Endothelial cell (in vitro differentiated cells): ENCODE measurements at regions not wholly inside any gene's neighbourhood (a gene's known extent, or its start where the extent isn't known, plus 50 kb on each side); places are given as distances from the start of the nearest gene placed in this dataset.

Experiments used
- DNase-seq: peaks from one replicate; pipeline ENCODE4 v3.0.0; 2021; ENCODE audit warnings: low spot score
- H3K27ac Mint-ChIP-seq: one replicate; pipeline ENCODE4 v1.8.0; 2021; ENCODE audit warnings: mixed read lengths, inconsistent platforms; ENCODE audit not compliant: unreplicated experiment
- H3K27me3 Mint-ChIP-seq: one replicate; pipeline ENCODE4 v1.8.0; 2021; ENCODE audit warnings: mild to moderate bottlenecking, moderate library complexity, mixed read lengths, inconsistent platforms; ENCODE audit not compliant: unreplicated experiment
- H3K36me3 Mint-ChIP-seq: one replicate; pipeline ENCODE4 v1.8.0; 2021; ENCODE audit warnings: mild to moderate bottlenecking, low read depth, mixed read lengths, inconsistent platforms; ENCODE audit not compliant: unreplicated experiment
- H3K4me1 Mint-ChIP-seq: one replicate; pipeline ENCODE4 v1.8.0; 2021; ENCODE audit warnings: mild to moderate bottlenecking, mixed read lengths, inconsistent platforms; ENCODE audit not compliant: unreplicated experiment
- H3K4me3 Mint-ChIP-seq: one replicate; pipeline ENCODE4 v1.8.0; 2021; ENCODE audit warnings: mild to moderate bottlenecking, mixed read lengths, inconsistent platforms; ENCODE audit not compliant: unreplicated experiment
- H3K9me3 Mint-ChIP-seq: one replicate; pipeline ENCODE4 v1.8.0; 2021; ENCODE audit warnings: mixed read lengths, inconsistent platforms; ENCODE audit not compliant: unreplicated experiment
- TF ChIP-seq, protein P1 (sequence below): fragments of 200-600 bp; sonication (generic); IDR thresholded peaks from one replicate; pipeline ENCODE4 v1.5.0; 2021; ENCODE audit warnings: antibody characterized with exemption; ENCODE audit not compliant: unreplicated experiment

DNA sequence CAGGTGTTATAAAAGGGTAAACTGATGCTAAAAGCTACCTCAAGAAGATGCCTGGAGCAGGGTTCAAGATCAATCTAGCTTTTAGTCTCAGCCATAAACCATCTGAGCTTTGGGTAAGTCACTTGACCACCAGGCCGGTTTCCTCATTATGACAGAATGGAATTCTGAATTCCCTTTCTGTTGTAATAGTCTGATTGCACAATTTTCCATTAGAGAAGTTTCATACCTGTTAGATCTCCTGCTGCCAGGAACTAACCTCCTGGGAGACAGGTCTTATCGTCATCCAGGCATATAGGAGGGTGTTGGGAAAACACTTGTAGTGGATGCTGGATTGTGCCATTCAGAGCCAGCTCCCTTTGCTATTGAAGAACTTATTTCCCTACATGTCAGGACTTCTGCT, 272.5 kb downstream of the TDRD15 start:
- Mint-ChIP-seq H3K27ac (no peak overlapping the region), H3K4me1 (peaks cover 9% of the 10 kb centered on the region), H3K4me3 (no peak overlapping the region), H3K9me3 (no peaks in the 10 kb centered on the region), H3K36me3 (no peaks in the 10 kb centered on the region), H3K27me3 (peaks cover 3% of the 10 kb centered on the region)
- DNase-seq: no peak
- TF ChIP-seq, protein P1, sequence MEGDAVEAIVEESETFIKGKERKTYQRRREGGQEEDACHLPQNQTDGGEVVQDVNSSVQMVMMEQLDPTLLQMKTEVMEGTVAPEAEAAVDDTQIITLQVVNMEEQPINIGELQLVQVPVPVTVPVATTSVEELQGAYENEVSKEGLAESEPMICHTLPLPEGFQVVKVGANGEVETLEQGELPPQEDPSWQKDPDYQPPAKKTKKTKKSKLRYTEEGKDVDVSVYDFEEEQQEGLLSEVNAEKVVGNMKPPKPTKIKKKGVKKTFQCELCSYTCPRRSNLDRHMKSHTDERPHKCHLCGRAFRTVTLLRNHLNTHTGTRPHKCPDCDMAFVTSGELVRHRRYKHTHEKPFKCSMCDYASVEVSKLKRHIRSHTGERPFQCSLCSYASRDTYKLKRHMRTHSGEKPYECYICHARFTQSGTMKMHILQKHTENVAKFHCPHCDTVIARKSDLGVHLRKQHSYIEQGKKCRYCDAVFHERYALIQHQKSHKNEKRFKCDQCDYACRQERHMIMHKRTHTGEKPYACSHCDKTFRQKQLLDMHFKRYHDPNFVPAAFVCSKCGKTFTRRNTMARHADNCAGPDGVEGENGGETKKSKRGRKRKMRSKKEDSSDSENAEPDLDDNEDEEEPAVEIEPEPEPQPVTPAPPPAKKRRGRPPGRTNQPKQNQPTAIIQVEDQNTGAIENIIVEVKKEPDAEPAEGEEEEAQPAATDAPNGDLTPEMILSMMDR: no peak

DNA sequence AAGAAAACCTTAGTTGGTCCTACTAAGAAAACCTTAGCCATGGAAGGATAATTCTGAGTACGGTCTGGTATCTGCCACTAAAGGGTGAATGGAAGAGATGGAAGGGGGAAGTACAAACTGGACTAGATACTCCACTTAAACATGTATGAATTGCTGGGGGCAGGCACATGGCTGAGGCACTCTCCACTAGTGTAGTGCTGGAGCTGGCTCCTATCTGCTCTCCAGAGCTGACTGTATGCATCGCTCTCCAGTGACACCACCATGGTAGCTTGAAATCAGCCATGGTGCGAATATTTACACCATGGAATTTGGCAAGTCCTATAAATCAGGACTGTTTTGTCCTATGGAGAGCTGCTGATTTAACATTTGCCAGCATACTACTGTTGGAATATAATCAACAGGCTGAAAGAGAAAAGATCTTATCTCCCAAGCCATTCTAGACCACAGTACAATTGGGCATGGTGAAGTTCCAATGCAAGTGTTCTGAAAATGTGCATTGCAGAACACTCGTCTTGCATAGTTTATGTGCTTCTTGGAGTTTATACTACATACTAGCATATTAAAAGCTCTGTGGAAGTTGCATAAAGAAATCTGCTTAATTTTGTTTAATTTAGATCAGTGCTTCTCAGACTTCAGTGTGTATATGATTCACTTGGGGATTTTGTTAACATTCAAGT, 277.4 kb downstream of the TDRD15 start:
- no peaks in the 10 kb centered on the region for H3K36me3 Mint-ChIP-seq
- DNase-seq: no peak
- no peak overlapping the region for H3K27ac Mint-ChIP-seq
- H3K27me3 Mint-ChIP-seq: peaks cover 3% of the 10 kb centered on the region
- TF ChIP-seq, protein P1: no peak
- H3K9me3 Mint-ChIP-seq: no peaks in the 10 kb centered on the region
- no peak overlapping the region for H3K4me3 Mint-ChIP-seq
- H3K4me1 Mint-ChIP-seq: no peaks in the 10 kb centered on the region

DNA sequence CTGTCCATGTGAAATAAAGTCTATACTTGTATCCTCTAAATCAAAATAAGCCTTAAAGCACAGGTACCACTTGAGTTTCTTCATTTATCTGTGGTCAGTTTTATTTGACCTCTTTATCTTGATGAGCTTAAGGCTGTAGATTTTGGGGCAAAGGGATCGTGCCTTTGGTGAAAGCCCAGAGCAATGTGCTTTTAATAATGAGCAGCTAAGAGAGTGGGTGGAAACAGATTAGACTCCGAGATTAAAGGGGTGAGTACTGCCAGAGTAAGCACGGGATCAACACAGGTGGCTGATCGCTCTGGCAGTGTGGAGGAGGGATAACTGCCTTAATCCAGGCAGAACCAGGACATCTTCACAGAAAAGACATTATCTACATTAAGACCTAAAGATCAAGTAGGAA, 280.4 kb downstream of the TDRD15 start:
- DNase-seq: no peak
- H3K27me3 Mint-ChIP-seq: peaks cover 1% of the 10 kb centered on the region
- TF ChIP-seq, protein P1: no peak
- no peaks in the 10 kb centered on the region for H3K36me3 Mint-ChIP-seq
- H3K27ac Mint-ChIP-seq: no peak overlapping the region
- no peak overlapping the region for H3K4me3 Mint-ChIP-seq
- no peaks in the 10 kb centered on the region for H3K4me1 Mint-ChIP-seq
- no peaks in the 10 kb centered on the region for H3K9me3 Mint-ChIP-seq

DNA sequence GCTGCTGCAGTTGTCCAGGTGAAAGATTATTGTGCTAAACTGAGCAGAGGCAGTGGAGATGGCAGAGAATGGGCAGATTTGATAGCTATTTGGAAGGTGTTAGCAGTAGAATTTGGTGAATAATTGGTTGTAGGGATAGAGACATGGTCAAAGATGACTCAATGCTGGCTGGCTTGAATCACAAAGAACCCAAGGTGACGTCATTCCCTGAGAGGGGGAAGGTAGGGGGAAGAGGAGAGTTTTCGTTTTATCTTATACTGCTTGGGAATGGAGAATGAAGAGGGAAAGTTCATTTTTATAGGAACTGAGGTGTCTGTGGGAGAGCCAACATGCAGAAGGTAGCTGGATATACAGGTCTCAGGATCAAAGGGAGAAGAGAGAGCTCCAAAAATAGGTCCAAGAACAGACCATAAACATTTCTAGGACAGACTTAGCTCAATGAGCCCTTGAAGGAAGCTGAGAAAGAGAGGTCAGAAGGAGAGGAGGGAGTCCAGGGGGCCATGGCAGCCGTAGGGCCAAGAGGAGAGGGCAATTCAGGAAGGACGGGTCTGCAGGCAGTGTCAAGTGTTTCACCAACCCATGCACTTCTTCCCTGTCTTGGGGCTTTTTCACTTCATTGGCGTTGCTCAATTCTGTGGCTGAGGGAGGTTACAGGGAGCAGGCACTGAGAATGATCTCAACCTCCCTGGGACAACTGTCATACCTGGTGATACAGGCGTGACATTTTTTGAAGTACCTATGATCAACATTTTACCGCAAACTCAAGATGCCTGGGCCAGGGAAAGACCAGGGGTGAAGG, 281.3 kb downstream of the TDRD15 start:
- H3K9me3 Mint-ChIP-seq: no peaks in the 10 kb centered on the region
- TF ChIP-seq, protein P1: no peak

DNA sequence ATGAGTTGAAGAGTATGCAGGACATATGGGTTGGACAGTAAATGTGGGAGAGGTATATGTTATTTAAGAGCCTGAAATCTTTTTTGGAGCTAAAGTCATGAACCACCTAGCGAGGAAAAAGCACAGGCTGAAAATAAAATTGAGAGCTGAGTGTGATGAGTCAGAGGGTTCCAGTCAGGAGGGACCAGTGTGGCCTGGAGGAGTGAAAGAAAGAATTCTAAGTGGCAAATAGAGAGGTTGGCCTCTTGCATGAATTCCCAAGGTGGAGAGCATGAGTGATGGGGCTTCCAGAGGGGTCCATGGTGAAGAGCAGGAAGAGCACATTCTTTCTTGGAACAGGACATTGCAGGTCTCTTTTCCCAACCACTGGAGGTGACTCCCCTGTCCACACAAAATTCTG, 282.6 kb downstream of the TDRD15 start:
- no peaks in the 10 kb centered on the region for H3K36me3 Mint-ChIP-seq
- no peaks in the 10 kb centered on the region for H3K9me3 Mint-ChIP-seq
- H3K4me3 Mint-ChIP-seq: no peak overlapping the region
- TF ChIP-seq, protein P1: no peak
- H3K4me1 Mint-ChIP-seq: no peaks in the 10 kb centered on the region
- no peaks in the 10 kb centered on the region for H3K27me3 Mint-ChIP-seq
- no peak overlapping the region for H3K27ac Mint-ChIP-seq
- DNase-seq: no peak

More for the DNA sequence above, 281.3 kb downstream of the TDRD15 start:
- DNase-seq: no peak
- Mint-ChIP-seq H3K4me1 (no peaks in the 10 kb centered on the region), H3K4me3 (no peak overlapping the region), H3K27ac (no peak overlapping the region), H3K36me3 (no peaks in the 10 kb centered on the region), H3K27me3 (no peaks in the 10 kb centered on the region)
